HG03135 (cell line): ENCODE measurements at regions not wholly inside any gene's neighbourhood (a gene's known extent, or its start where the extent isn't known, plus 50 kb on each side); places are given as distances from the start of the nearest gene placed in this dataset.

Source experiments
- ATAC-seq: cut with Tn5 transposase; IDR thresholded peaks from one replicate; pipeline ENCODE4 v1.9.1; 2021; ENCODE audit warnings: mild to moderate bottlenecking, moderate library complexity; ENCODE audit not compliant: unreplicated experiment

GRCh38 chr1:172972258-172972657 lies 78.5 kb downstream of the TNFSF18 start:
- ATAC-seq, result no peak

GRCh38 chr1:172973424-172973823 lies 77.3 kb downstream of the TNFSF18 start:
- ATAC-seq, result no peak

- ATAC-seq, result no peak
Measured at GRCh38 chr1:172976222-172977041, 74.3 kb downstream of the TNFSF18 start.

GRCh38 chr1:172977296-172978017 lies 73.3 kb downstream of the TNFSF18 start:
- no peak for ATAC-seq

GRCh38 chr1:172978595-172978994 lies 72.1 kb downstream of the TNFSF18 start:
- ATAC-seq, result no peak

GRCh38 chr1:172979828-172980227 lies 70.9 kb downstream of the TNFSF18 start:
- ATAC-seq, result no peak

DNA sequence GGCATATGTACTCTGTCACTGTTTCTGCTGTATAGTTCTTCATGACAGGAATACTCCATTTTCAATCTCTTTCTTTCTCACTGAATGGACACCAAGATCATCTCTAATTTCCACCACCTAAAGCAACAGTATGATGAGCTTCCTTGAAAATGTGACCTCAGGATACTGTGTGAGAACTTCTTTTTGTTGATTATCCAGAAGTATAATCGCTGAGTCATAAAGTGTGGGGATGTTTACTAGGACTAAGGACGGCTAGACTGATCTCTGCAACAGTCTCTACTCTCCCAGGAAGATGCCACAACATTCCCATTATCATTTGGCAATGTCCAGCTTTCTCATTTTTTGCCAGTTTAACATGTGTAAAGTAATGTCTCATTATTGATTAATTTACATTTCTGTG lies 70.3 kb downstream of the TNFSF18 start:
- ATAC-seq, result no peak

- no peak for ATAC-seq
Measured at GRCh38 chr1:172980971-172981370, 69.8 kb downstream of the TNFSF18 start.
